H9 (cell line): ENCODE measurements at regions not wholly inside any gene's neighbourhood (a gene's known extent, or its start where the extent isn't known, plus 50 kb on each side); places are given as distances from the start of the nearest gene placed in this dataset.

Source experiments
- DNase-seq: peaks from one replicate; pipeline ENCODE4 v3.0.0-alpha.2; 2017
- H2AFZ ChIP-seq: one replicate; pipeline ENCODE4 v1.6.1; 2013; ENCODE audit warnings: mild to moderate bottlenecking, low read length, control low read depth, moderate library complexity
- H2AK5ac ChIP-seq: 2 replicates; pipeline ENCODE4 v1.6.1; 2013; ENCODE audit warnings: low read length, control low read depth, mixed read lengths; ENCODE audit not compliant: insufficient read length
- H2BK120ac ChIP-seq: one replicate; pipeline ENCODE4 v1.6.1; 2013; ENCODE audit warnings: low read depth, mild to moderate bottlenecking, low read length, control low read depth, inconsistent platforms; ENCODE audit not compliant: poor library complexity, severe bottlenecking
- H2BK12ac ChIP-seq: 2 replicates; pipeline ENCODE4 v1.6.1; 2013; ENCODE audit warnings: low read length, control low read depth, mixed read lengths, low read depth; ENCODE audit not compliant: insufficient read length
- H2BK15ac ChIP-seq: 2 replicates; pipeline ENCODE4 v1.6.1; 2013; ENCODE audit warnings: low read depth, low read length, control low read depth
- H2BK20ac ChIP-seq: one replicate; pipeline ENCODE4 v1.6.1; 2013; ENCODE audit warnings: low read depth, mild to moderate bottlenecking, low read length, control low read depth, inconsistent platforms; ENCODE audit not compliant: poor library complexity, severe bottlenecking
- H2BK5ac ChIP-seq: 2 replicates; pipeline ENCODE4 v1.6.1; 2013; ENCODE audit warnings: low read length, control low read depth, mixed read lengths; ENCODE audit not compliant: insufficient read length
- H3K14ac ChIP-seq: 2 replicates; pipeline ENCODE4 v1.6.1; 2013; ENCODE audit warnings: low read length, control low read depth; ENCODE audit not compliant: insufficient read depth
- H3K18ac ChIP-seq: 2 replicates; pipeline ENCODE4 v1.6.1; 2013; ENCODE audit warnings: low read depth, mild to moderate bottlenecking, mixed read lengths, low read length, control low read depth; ENCODE audit not compliant: insufficient read length
- H3K23ac ChIP-seq: 2 replicates; pipeline ENCODE4 v1.6.1; 2013; ENCODE audit warnings: low read length, control low read depth, mixed read lengths, low read depth; ENCODE audit not compliant: insufficient read length
- H3K23me2 ChIP-seq: 2 replicates; pipeline ENCODE4 v1.6.1; 2013; ENCODE audit warnings: low read depth, mild to moderate bottlenecking, mixed read lengths, low read length, control low read depth; ENCODE audit not compliant: insufficient read length, poor library complexity, severe bottlenecking
- H3K27ac ChIP-seq: 2 replicates; pipeline ENCODE4 v1.5.1; 2013; ENCODE audit warnings: low read length, control low read depth, mixed read lengths, low read depth; ENCODE audit not compliant: insufficient read length
- H3K27me3 ChIP-seq: 2 replicates; pipeline ENCODE4 v1.6.1; 2013; ENCODE audit warnings: low read length, control low read depth, inconsistent platforms; ENCODE audit not compliant: insufficient read depth
- H3K4ac ChIP-seq: 2 replicates; pipeline ENCODE4 v1.6.1; 2013; ENCODE audit warnings: low read depth, mild to moderate bottlenecking, control low read depth, inconsistent platforms, low read length, moderate library complexity
- H3K4me1 ChIP-seq: 2 replicates; pipeline ENCODE4 v1.6.1; 2013; ENCODE audit warnings: low read length, control low read depth, inconsistent platforms; ENCODE audit not compliant: insufficient read depth
- H3K4me2 ChIP-seq: 2 replicates; pipeline ENCODE4 v1.6.1; 2013; ENCODE audit warnings: low read length, control low read depth, mixed read lengths; ENCODE audit not compliant: insufficient read length, insufficient read depth
- H3K56ac ChIP-seq: 2 replicates; pipeline ENCODE4 v1.6.1; 2013; ENCODE audit warnings: low read depth, mild to moderate bottlenecking, mixed read lengths, low read length, control low read depth; ENCODE audit not compliant: insufficient read length
- H3K79me1 ChIP-seq: 2 replicates; pipeline ENCODE4 v1.6.1; 2013; ENCODE audit warnings: low read depth, mild to moderate bottlenecking, moderate library complexity, low read length, control low read depth, inconsistent platforms; ENCODE audit not compliant: insufficient read depth, poor library complexity, severe bottlenecking
- H3K79me2 ChIP-seq: 2 replicates; pipeline ENCODE4 v1.6.1; 2013; ENCODE audit warnings: low read length, control low read depth, inconsistent platforms; ENCODE audit not compliant: insufficient read depth
- H3K9ac ChIP-seq: 2 replicates; pipeline ENCODE4 v1.6.1; 2013; ENCODE audit warnings: low read length, control low read depth, mixed read lengths; ENCODE audit not compliant: insufficient read length; ENCODE audit errors: extremely low read depth
- H3K9me3 ChIP-seq: one replicate; pipeline ENCODE4 v1.6.1; 2013; ENCODE audit warnings: low read depth, low read length, inconsistent platforms; ENCODE audit not compliant: control insufficient read depth
- H3T11ph ChIP-seq: one replicate; pipeline ENCODE4 v1.6.1; 2013; ENCODE audit warnings: mild to moderate bottlenecking, low read length, control low read depth, inconsistent platforms
- H4K20me1 ChIP-seq: one replicate; pipeline ENCODE4 v1.6.1; 2013; ENCODE audit not compliant: control insufficient read depth, insufficient read length, insufficient read depth
- H4K5ac ChIP-seq: 2 replicates; pipeline ENCODE4 v1.6.1; 2013; ENCODE audit warnings: low read depth, mild to moderate bottlenecking, mixed read lengths, low read length, control low read depth; ENCODE audit not compliant: insufficient read length
- H4K8ac ChIP-seq: replicated peaks from 2 replicates; pipeline ENCODE4 v1.6.1; 2013; ENCODE audit warnings: low read length, control low read depth, mixed read lengths, low read depth; ENCODE audit not compliant: insufficient read length
- H4K91ac ChIP-seq: 2 replicates; pipeline ENCODE4 v1.6.1; 2013; ENCODE audit warnings: low read depth, mild to moderate bottlenecking, moderate library complexity, mixed read lengths, low read length, control low read depth; ENCODE audit not compliant: insufficient read length
- H3K27ac Mint-ChIP-seq, 3 experiments: 2 replicates in 2 of 3; 3 replicates in 1 of 3; pipeline ENCODE4 v1.8.0; 2020 to 2021; ENCODE audit warnings: mixed read lengths in 3 of 3, mild to moderate bottlenecking in 1 of 3, moderate library complexity in 1 of 3
- H3K27me3 Mint-ChIP-seq: 2 replicates; pipeline ENCODE4 v1.8.0; 2021; ENCODE audit warnings: low read depth, mild to moderate bottlenecking, moderate library complexity, mixed read lengths
- H3K36me3 Mint-ChIP-seq, 3 experiments: 2 replicates in 2 of 3; 3 replicates in 1 of 3; pipeline ENCODE4 v1.8.0; 2020 to 2021; ENCODE audit warnings: low read depth in 3 of 3, mixed read lengths in 3 of 3; ENCODE audit not compliant: insufficient read depth in 1 of 3
- H3K4me1 Mint-ChIP-seq, 2 experiments: 2 replicates each; pipeline ENCODE4 v1.8.0; 2020; ENCODE audit warnings: mixed read lengths in 2 of 2
- H3K4me3 Mint-ChIP-seq, 2 experiments: 2 replicates in 1 of 2; 3 replicates in 1 of 2; pipeline ENCODE4 v1.8.0; 2020 to 2021; ENCODE audit warnings: mild to moderate bottlenecking in 2 of 2, mixed read lengths in 2 of 2, moderate library complexity in 1 of 2
- H3K9me3 Mint-ChIP-seq, 2 experiments: 2 replicates in 1 of 2; 3 replicates in 1 of 2; pipeline ENCODE4 v1.8.0; 2020; ENCODE audit warnings: mild to moderate bottlenecking in 2 of 2, mixed read lengths in 2 of 2, moderate library complexity in 1 of 2
- CTCF ChIP-seq: fragments of 200-600 bp; sonication (generic); conservative IDR thresholded peaks from 3 replicates; pipeline ENCODE4 v1.8.0; 2021; ENCODE audit warnings: antibody characterized with exemption, mild to moderate bottlenecking
- WGBS: extraction: QIAGEN DNeasy Blood & Tissue Kit; methylation state at CpG from one replicate; pipeline ENCODE4 v1.1.7; 2013; ENCODE audit warnings: missing lambda C conversion rate, low lambda C conversion rate, mixed read lengths; ENCODE audit not compliant: insufficient read length; ENCODE audit errors: extremely low coverage; 5-methylcytosine and 5-hydroxymethylcytosine counted together

- H4K8ac ChIP-seq = no peak overlapping the region
- DNase-seq = no peak
- Mint-ChIP-seq H3K4me3 (no peak overlapping the region), H3K27me3 (peaks cover 2% of the 10 kb centered on the region), H3K9me3 (no peaks in the 10 kb centered on the region), H3K27ac (no peak overlapping the region), H3K4me1 (peaks cover 20 to 25% of the 10 kb centered on the region in 2 experiments), H3K36me3 (no peaks in the 10 kb centered on the region; a peak in 1 of 7 replicates)
- H2BK12ac ChIP-seq = no peak overlapping the region
- H4K20me1 ChIP-seq = no peaks in the 10 kb centered on the region
- no peaks in the 10 kb centered on the region for H3K9me3 ChIP-seq
- no CpG with 5 or more reads among the region's 20 CpGs for WGBS
- H3K23me2 ChIP-seq = no peaks in the 10 kb centered on the region
- H3T11ph ChIP-seq = no peak overlapping the region
- no peak overlapping the region for H2BK120ac ChIP-seq
- no peak overlapping the region for H3K18ac ChIP-seq
- no peak overlapping the region for H2BK5ac ChIP-seq
- no peak for TF ChIP-seq CTCF
- H3K4me2 ChIP-seq = no peak overlapping the region
- no peaks in the 10 kb centered on the region for H3K4me1 ChIP-seq
- H4K5ac ChIP-seq = no peak overlapping the region
- H2BK15ac ChIP-seq = no peak overlapping the region
- H2AFZ ChIP-seq = no peak overlapping the region
- H3K23ac ChIP-seq = no peak overlapping the region
- H3K56ac ChIP-seq = no peak overlapping the region
- H3K27ac ChIP-seq = no peak overlapping the region
- no peak overlapping the region for H3K4ac ChIP-seq
- H3K9ac ChIP-seq = no peak overlapping the region
- no peak overlapping the region for H4K91ac ChIP-seq
- no peaks in the 10 kb centered on the region for H3K27me3 ChIP-seq
- H3K79me1 ChIP-seq = no peaks in the 10 kb centered on the region
- no peak overlapping the region for H2AK5ac ChIP-seq
- no peaks in the 10 kb centered on the region for H3K79me2 ChIP-seq
- no peak overlapping the region for H3K14ac ChIP-seq
- H2BK20ac ChIP-seq = no peak overlapping the region
Measured at GRCh38 chr1:5691795-5692509, 300.3 kb downstream of the NPHP4 start.
